HepG2 (cell line): ENCODE measurements at regions not wholly inside any gene's neighbourhood (a gene's known extent, or its start where the extent isn't known, plus 50 kb on each side); places are given as distances from the start of the nearest gene placed in this dataset.

Experiments used
- BRCA1 ChIP-seq: sonication (generic); formaldehyde crosslinking; IDR thresholded peaks from 2 replicates; pipeline ENCODE4 v1.4.0; 2020; ENCODE audit warnings: missing genetic modification reagents
- DZIP1 ChIP-seq: sonication (generic); formaldehyde crosslinking; IDR thresholded peaks from 2 replicates; pipeline ENCODE4 v1.5.0; 2020; ENCODE audit warnings: mild to moderate bottlenecking, missing genetic modification reagents
- FOXP1 ChIP-seq, 2 experiments: fragments of 450-650 bp in 1 of 2; IDR thresholded peaks; 2 replicates each; pipeline ENCODE4 v1.6.1; 2017 to 2018; ENCODE audit warnings: antibody characterized with exemption in 1 of 2
- FOXP4 ChIP-seq: sonication (generic); formaldehyde crosslinking; IDR thresholded peaks from 2 replicates; pipeline ENCODE4 v1.4.0; 2020; ENCODE audit warnings: missing genetic modification reagents
- HNF4A ChIP-seq: sonication (generic); formaldehyde crosslinking; IDR thresholded peaks from 2 replicates; pipeline ENCODE4 v1.4.0; 2020; ENCODE audit warnings: missing genetic modification reagents
- NR2C2 ChIP-seq: sonication (generic); formaldehyde crosslinking; IDR thresholded peaks from 2 replicates; pipeline ENCODE4 v1.4.0; 2020; ENCODE audit warnings: missing genetic modification reagents, mild to moderate bottlenecking, moderate library complexity, borderline replicate concordance
- NR2F6 ChIP-seq, 2 experiments: IDR thresholded peaks; 2 replicates each; pipeline ENCODE4 v1.6.1; 2016; ENCODE audit warnings: antibody characterized with exemption in 1 of 2, mild to moderate bottlenecking in 1 of 2
- REST ChIP-seq, 2 experiments: IDR thresholded peaks; 2 replicates each; pipeline ENCODE4 v1.6.1; 2011 to 2012; ENCODE audit warnings: low read length in 2 of 2, borderline replicate concordance in 1 of 2, low read depth in 1 of 2, mild to moderate bottlenecking in 1 of 2, moderate library complexity in 1 of 2
- SAP130 ChIP-seq: IDR thresholded peaks from 2 replicates; pipeline ENCODE4 v1.6.1; 2016; ENCODE audit warnings: low read depth
- SKI ChIP-seq: fragments of 450-650 bp; IDR thresholded peaks from one replicate; pipeline ENCODE4 v1.6.1; 2018; ENCODE audit warnings: mild to moderate bottlenecking; ENCODE audit not compliant: partially characterized antibody
- SMARCC2 ChIP-seq: fragments of 450-650 bp; IDR thresholded peaks from 2 replicates; pipeline ENCODE4 v1.6.1; 2017; ENCODE audit warnings: antibody characterized with exemption, mild to moderate bottlenecking
- TEF ChIP-seq: sonication (generic); formaldehyde crosslinking; IDR thresholded peaks from 2 replicates; pipeline ENCODE4 v1.5.0; 2020; ENCODE audit warnings: missing genetic modification reagents
- THRA ChIP-seq: sonication (generic); formaldehyde crosslinking; IDR thresholded peaks from 2 replicates; pipeline ENCODE4 v1.4.0; 2020; ENCODE audit warnings: missing genetic modification reagents, borderline replicate concordance
- YEATS4 ChIP-seq: sonication (generic); formaldehyde crosslinking; IDR thresholded peaks from 2 replicates; pipeline ENCODE4 v1.4.0; 2020; ENCODE audit warnings: missing genetic modification reagents, borderline replicate concordance
- ZFP36 ChIP-seq: fragments of 150-350 bp; IDR thresholded peaks from 2 replicates; pipeline ENCODE4 v1.6.1; 2018; ENCODE audit warnings: borderline replicate concordance, low read length, low read depth; ENCODE audit not compliant: partially characterized antibody
- ZNF710 ChIP-seq: sonication (generic); formaldehyde crosslinking; IDR thresholded peaks from 2 replicates; pipeline ENCODE4 v1.5.0; 2020; ENCODE audit warnings: mild to moderate bottlenecking, missing genetic modification reagents, borderline replicate concordance
- ZNF749 ChIP-seq: sonication (generic); formaldehyde crosslinking; IDR thresholded peaks from 2 replicates; pipeline ENCODE4 v1.8.0; 2022; ENCODE audit warnings: mild to moderate bottlenecking, missing genetic modification reagents, moderate library complexity, borderline replicate concordance

GRCh38 chr2:160928854-160929301 lies 231.3 kb upstream of the TANK start (continued):
- peak; percentile 97 for TF ChIP-seq THRA (CRISPR knock-in tag)
- TF ChIP-seq NR2C2 (CRISPR knock-in tag) = no peak
- TF ChIP-seq REST (IDR thresholded peaks at IDR 0.05; ENCODE audit: borderline replicate concordance in 1 of 2, low read depth in 1 of 2, low read length in 2 of 2) = no peak
- peak; percentile 39 for TF ChIP-seq NR2F6 (IDR thresholded peaks at IDR 0.05)
- peak; percentile 51 for TF ChIP-seq NR2F6 (CRISPR knock-in tag; IDR thresholded peaks at IDR 0.05)
- no peak for TF ChIP-seq SMARCC2
- TF ChIP-seq FOXP4 = 0 out of 2 replicates have a peak, but pooled peaks have one; percentile 27
- TF ChIP-seq ZNF710 = peak; percentile 58; the same call in 1 of the 2 replicates
- TF ChIP-seq SAP130 (CRISPR knock-in tag) = no peak
- TF ChIP-seq BRCA1 (CRISPR knock-in tag) = no peak
- TF ChIP-seq SKI = peak; percentile 68
- no peak for TF ChIP-seq ZFP36
- TF ChIP-seq YEATS4 (CRISPR knock-in tag) = no peak
- TF ChIP-seq TEF (CRISPR knock-in tag) = no peak
- TF ChIP-seq DZIP1 = no peak
- TF ChIP-seq HNF4A (CRISPR knock-in tag) = peak; percentile 55
- TF ChIP-seq ZNF749 = no peak
- no peak for TF ChIP-seq FOXP1 (IDR thresholded peaks at IDR 0.05)
- TF ChIP-seq FOXP1 (CRISPR knock-in tag; IDR thresholded peaks at IDR 0.05) = peak; percentile 46
